Suprapubic skin (tissue), 4 donors: ENCODE measurements at regions not wholly inside any gene's neighbourhood (a gene's known extent, or its start where the extent isn't known, plus 50 kb on each side); places are given as distances from the start of the nearest gene placed in this dataset.

ENCODE experiments used
- DNase-seq, 2 donors: peaks; one replicate each; pipeline ENCODE4 v3.0.0-alpha.2; 2019; ENCODE audit warnings: low spot score in 2 of 2
- H3K27ac ChIP-seq: fragments of 200-600 bp; sonication (generic); one replicate; pipeline ENCODE4 v1.5.1; 2019
- H3K27me3 ChIP-seq: fragments of 200-600 bp; sonication (generic); one replicate; pipeline ENCODE4 v1.5.1; 2019
- H3K36me3 ChIP-seq: fragments of 200-600 bp; sonication (generic); one replicate; pipeline ENCODE4 v1.5.1; 2019
- H3K4me1 ChIP-seq: fragments of 200-600 bp; sonication (generic); one replicate; pipeline ENCODE4 v1.5.1; 2019
- H3K4me3 ChIP-seq: fragments of 200-600 bp; sonication (generic); one replicate; pipeline ENCODE4 v1.5.1; 2019; ENCODE audit warnings: mild to moderate bottlenecking
- H3K9me3 ChIP-seq: fragments of 200-600 bp; sonication (generic); one replicate; pipeline ENCODE4 v1.5.1; 2019
- EP300 ChIP-seq: sonication (generic); formaldehyde crosslinking; IDR thresholded peaks from one replicate; pipeline ENCODE4 v1.6.1; 2017; ENCODE audit warnings: antibody characterized with exemption
- POLR2A ChIP-seq, 2 donors: fragments of 450-650 bp; IDR thresholded peaks; one replicate each; pipeline ENCODE4 v1.6.1; 2017; ENCODE audit warnings: antibody characterized with exemption in 2 of 2, mild to moderate bottlenecking in 2 of 2, moderate library complexity in 2 of 2
- POLR2AphosphoS5 ChIP-seq, 3 donors: sonication (generic); formaldehyde crosslinking; IDR thresholded peaks; one replicate each; pipeline ENCODE4 v1.6.1; 2017; ENCODE audit warnings: antibody characterized with exemption in 3 of 3
- WGBS: methylation state at CpG from one replicate; pipeline ENCODE4 v1.1.5; 2018; 5-methylcytosine and 5-hydroxymethylcytosine counted together
- TF ChIP-seq, protein P1 (sequence below), 2 donors: fragments of 200-600 bp in 1 of 2; fragments of 450-650 bp in 1 of 2; sonication (generic) in 1 of 2; IDR thresholded peaks; one replicate each; pipeline ENCODE4 v1.5.1; 2016 to 2019; ENCODE audit warnings: antibody characterized with exemption in 2 of 2, mild to moderate bottlenecking in 1 of 2, moderate library complexity in 1 of 2

DNA sequence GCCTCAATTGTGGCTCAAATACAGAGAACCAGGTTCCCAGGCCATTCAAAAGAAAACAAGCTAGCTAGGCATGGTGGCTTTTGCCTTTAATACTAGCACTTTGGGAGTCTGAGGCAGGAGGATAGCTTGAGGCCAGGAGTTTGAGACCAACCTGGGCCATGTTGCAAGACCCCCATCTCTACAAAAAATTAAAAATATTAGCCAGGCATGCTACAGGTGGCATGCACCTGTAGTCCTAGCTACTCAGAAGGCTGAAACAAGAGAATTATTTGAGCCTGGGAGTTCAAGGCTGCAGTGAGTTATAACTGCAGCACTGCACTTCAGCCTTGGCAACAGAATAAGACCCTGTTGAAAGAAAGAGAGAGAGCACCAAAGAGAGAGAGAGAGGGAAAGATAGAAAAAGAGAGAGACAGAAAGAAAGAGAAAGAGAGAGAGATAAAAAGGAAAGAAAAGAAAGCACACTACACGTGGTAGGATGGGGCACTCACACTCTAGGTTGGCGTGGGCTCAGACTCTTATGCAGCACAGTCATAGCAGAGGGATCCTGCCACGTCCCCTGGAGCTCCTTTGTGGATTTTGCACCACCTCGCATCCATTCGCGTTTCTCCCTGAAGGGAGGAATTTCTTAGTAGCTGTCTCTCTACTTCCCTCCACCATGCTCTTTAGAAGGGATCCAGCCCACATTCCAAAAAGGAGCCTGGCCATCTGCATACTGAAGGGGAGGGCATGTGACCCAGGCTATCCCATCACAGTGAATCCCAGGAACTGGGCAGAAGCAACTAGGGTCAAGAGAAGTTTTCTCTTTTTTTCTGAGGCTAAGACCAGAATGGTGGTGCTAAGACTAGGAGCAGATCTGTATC lies 789.9 kb downstream of the UQCRFS1 start:
- H3K36me3 ChIP-seq = no peaks in the 10 kb centered on the region
- WGBS = 58% methylated on average over 6 of the region's 6 CpGs
- no peak overlapping the region for H3K27ac ChIP-seq
- TF ChIP-seq, protein P1, sequence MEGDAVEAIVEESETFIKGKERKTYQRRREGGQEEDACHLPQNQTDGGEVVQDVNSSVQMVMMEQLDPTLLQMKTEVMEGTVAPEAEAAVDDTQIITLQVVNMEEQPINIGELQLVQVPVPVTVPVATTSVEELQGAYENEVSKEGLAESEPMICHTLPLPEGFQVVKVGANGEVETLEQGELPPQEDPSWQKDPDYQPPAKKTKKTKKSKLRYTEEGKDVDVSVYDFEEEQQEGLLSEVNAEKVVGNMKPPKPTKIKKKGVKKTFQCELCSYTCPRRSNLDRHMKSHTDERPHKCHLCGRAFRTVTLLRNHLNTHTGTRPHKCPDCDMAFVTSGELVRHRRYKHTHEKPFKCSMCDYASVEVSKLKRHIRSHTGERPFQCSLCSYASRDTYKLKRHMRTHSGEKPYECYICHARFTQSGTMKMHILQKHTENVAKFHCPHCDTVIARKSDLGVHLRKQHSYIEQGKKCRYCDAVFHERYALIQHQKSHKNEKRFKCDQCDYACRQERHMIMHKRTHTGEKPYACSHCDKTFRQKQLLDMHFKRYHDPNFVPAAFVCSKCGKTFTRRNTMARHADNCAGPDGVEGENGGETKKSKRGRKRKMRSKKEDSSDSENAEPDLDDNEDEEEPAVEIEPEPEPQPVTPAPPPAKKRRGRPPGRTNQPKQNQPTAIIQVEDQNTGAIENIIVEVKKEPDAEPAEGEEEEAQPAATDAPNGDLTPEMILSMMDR (IDR thresholded peaks at IDR 0.05) = no peak
- TF ChIP-seq POLR2AphosphoS5 (IDR thresholded peaks at IDR 0.05) = no peak
- no peak for TF ChIP-seq POLR2A (IDR thresholded peaks at IDR 0.05)
- TF ChIP-seq EP300 = no peak
- peaks cover 12% of the 10 kb centered on the region for H3K27me3 ChIP-seq
- no peak for DNase-seq
- H3K9me3 ChIP-seq = no peaks in the 10 kb centered on the region
- no peak overlapping the region for H3K4me3 ChIP-seq
- H3K4me1 ChIP-seq = no peaks in the 10 kb centered on the region

DNA sequence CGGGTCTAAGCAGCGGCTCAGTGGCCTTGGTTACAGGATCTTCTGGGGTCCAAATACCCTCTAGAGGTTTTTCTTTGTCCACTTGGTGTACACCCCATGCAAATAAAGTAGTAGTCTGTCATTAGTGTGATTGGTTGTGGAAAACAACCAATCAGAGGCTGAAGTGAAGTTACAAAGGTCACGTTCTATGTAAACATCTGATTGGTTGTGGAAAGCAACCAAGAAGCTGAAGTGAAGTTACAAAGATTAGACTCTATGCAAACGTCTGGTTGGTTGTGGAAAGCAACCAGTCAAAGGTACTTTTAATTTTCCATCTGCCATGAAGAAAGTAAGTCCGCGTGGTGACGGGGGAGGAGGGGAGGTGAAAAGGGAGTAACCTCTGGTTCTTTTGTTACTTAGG lies 790.9 kb downstream of the UQCRFS1 start:
- 84% methylated on average over 7 of the region's 7 CpGs for WGBS
- Histone ChIP-seq H3K27me3 (peaks cover 12% of the 10 kb centered on the region), H3K36me3 (no peaks in the 10 kb centered on the region), H3K4me1 (no peaks in the 10 kb centered on the region), H3K27ac (no peak overlapping the region), H3K4me3 (no peak overlapping the region), H3K9me3 (no peaks in the 10 kb centered on the region)
- DNase-seq = no peak
- TF ChIP-seq POLR2A (IDR thresholded peaks at IDR 0.05) (no peak), POLR2AphosphoS5 (IDR thresholded peaks at IDR 0.05) (no peak)
- TF ChIP-seq, protein P1 (IDR thresholded peaks at IDR 0.05) = no peak

DNA sequence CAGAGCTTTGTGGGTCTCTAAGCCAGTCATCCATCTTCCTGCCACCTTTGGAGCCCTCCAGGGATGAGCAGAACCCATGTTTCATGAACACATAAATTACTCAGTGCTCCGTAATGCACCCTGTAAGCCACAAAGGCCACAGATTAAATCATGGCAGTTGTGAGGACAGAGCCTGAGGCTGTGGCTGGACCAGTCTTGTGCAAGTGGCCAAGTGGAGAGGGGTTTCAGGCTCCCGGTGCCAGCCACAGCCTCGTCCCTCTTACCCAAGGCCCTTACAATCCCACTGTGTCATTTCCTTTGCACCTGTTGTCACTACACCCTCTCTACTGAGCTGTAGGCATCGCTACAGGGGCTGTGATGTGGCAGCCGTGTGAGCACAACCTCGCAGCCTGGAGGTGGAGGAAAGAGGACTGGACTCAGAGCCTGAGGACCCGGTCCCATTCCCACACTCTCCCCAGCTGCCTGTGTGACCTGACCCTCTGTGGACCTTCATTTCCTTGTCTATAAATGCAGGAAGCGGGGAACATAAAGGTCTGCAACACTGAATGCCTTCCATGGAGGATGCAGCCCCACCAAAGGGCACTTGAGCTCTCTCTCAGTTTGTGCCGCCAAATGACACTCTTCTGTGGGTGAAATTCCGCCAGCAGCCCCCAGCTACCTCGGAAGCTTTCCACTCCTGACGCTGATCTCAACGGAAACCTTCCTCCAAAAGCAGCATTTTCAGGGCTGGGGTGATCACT lies 792.0 kb downstream of the UQCRFS1 start:
- H3K4me1 ChIP-seq = no peaks in the 10 kb centered on the region
- WGBS = 24% methylated on average over 5 of the region's 13 CpGs

DNA sequence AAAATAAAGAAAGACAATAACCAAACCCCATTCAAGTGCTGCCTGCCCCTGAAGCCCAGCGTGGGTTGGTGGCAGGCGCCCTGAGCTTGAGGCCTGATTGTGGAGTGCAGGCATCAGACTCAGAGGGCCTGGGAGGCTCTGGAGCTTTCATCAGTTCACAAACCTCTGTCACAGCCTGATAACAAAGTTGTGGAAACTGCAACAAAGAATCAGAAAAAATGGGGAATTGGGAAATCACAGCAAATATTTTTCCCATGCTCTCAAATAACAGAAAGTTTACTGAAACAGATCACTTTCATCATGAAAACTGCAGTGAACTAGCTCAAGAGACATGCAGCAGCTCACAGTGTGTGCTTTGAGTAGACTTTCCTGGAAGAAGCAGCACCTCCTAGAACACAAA lies 793.6 kb downstream of the UQCRFS1 start:
- H3K4me1 ChIP-seq = no peaks in the 10 kb centered on the region
- WGBS = 96% methylated on average over 2 of the region's 2 CpGs
- no peak for DNase-seq

More for the DNA sequence above, 792.0 kb downstream of the UQCRFS1 start:
- H3K36me3 ChIP-seq = no peaks in the 10 kb centered on the region
- H3K4me3 ChIP-seq = no peak overlapping the region
- TF ChIP-seq, protein P1 (IDR thresholded peaks at IDR 0.05) = no peak
- TF ChIP-seq POLR2AphosphoS5 (IDR thresholded peaks at IDR 0.05) = no peak
- TF ChIP-seq EP300 = no peak
- no peak for TF ChIP-seq POLR2A (IDR thresholded peaks at IDR 0.05)
- no peak for DNase-seq
- peaks cover 12% of the 10 kb centered on the region for H3K27me3 ChIP-seq
- H3K27ac ChIP-seq = no peak overlapping the region
- H3K9me3 ChIP-seq = no peaks in the 10 kb centered on the region

More for the DNA sequence above, 793.6 kb downstream of the UQCRFS1 start:
- Histone ChIP-seq H3K27ac (no peak overlapping the region), H3K36me3 (no peaks in the 10 kb centered on the region), H3K9me3 (no peaks in the 10 kb centered on the region), H3K27me3 (peaks cover 12% of the 10 kb centered on the region), H3K4me3 (no peak overlapping the region)
- no peak for TF ChIP-seq POLR2AphosphoS5 (IDR thresholded peaks at IDR 0.05)
- TF ChIP-seq, protein P1 (IDR thresholded peaks at IDR 0.05) = no peak
- TF ChIP-seq EP300 = no peak
- no peak for TF ChIP-seq POLR2A (IDR thresholded peaks at IDR 0.05)
